HCT116 (cell line): ENCODE measurements at regions not wholly inside any gene's neighbourhood (a gene's known extent, or its start where the extent isn't known, plus 50 kb on each side); places are given as distances from the start of the nearest gene placed in this dataset.

Experiments
- ATF3 ChIP-seq: IDR thresholded peaks from 2 replicates; pipeline ENCODE4 v1.6.1; 2012
- CEBPB ChIP-seq: IDR thresholded peaks from 2 replicates; pipeline ENCODE4 v1.6.1; 2012; ENCODE audit warnings: low read depth
- EZH2phosphoT487 ChIP-seq: fragments of 200-600 bp; IDR thresholded peaks from 2 replicates; pipeline ENCODE4 v1.6.1; 2018; ENCODE audit warnings: antibody characterized with exemption, borderline replicate concordance
- JUND ChIP-seq: IDR thresholded peaks from 2 replicates; pipeline ENCODE4 v1.6.1; 2012
- MAX ChIP-seq: IDR thresholded peaks from 2 replicates; pipeline ENCODE4 v1.6.1; 2012
- POLR2A ChIP-seq: IDR thresholded peaks from 2 replicates; pipeline ENCODE4 v1.7.0; 2011; ENCODE audit warnings: borderline replicate concordance; ENCODE audit not compliant: insufficient read depth, insufficient read length; ENCODE audit errors: extremely low read depth
- POLR2AphosphoS5 ChIP-seq: IDR thresholded peaks from 2 replicates; pipeline ENCODE4 v1.6.1; 2011; ENCODE audit warnings: mild to moderate bottlenecking, low read depth, low read length, moderate library complexity
- YY1 ChIP-seq: IDR thresholded peaks from 2 replicates; pipeline ENCODE4 v1.6.1; 2011; ENCODE audit warnings: low read length, low read depth, moderate library complexity, mild to moderate bottlenecking; ENCODE audit not compliant: insufficient replicate concordance; ENCODE audit errors: extremely low read depth
- TF ChIP-seq, protein P1 (sequence below), 3 experiments: fragments of 200-600 bp in 1 of 3; sonication (generic) in 1 of 3; IDR thresholded peaks in 2 of 3; conservative IDR thresholded peaks in 1 of 3; 2 replicates each; pipeline ENCODE4 v1.5.1; 2012 to 2017; ENCODE audit warnings: low read depth in 2 of 3, low read length in 2 of 3, antibody characterized with exemption in 1 of 3, borderline replicate concordance in 1 of 3, control low read depth in 1 of 3, mild to moderate bottlenecking in 1 of 3, mixed read lengths in 1 of 3, mixed run types in 1 of 3, moderate library complexity in 1 of 3; ENCODE audit not compliant: insufficient read depth in 1 of 3
- TF ChIP-seq, protein P2 (sequence below): IDR thresholded peaks from 2 replicates; pipeline ENCODE4 v1.6.1; 2012; ENCODE audit warnings: low read depth

GRCh38 chr5:158278216-158278925 is 419.4 kb upstream of the CLINT1 start:
- TF ChIP-seq EZH2phosphoT487, result no peak
- TF ChIP-seq, protein P1, sequence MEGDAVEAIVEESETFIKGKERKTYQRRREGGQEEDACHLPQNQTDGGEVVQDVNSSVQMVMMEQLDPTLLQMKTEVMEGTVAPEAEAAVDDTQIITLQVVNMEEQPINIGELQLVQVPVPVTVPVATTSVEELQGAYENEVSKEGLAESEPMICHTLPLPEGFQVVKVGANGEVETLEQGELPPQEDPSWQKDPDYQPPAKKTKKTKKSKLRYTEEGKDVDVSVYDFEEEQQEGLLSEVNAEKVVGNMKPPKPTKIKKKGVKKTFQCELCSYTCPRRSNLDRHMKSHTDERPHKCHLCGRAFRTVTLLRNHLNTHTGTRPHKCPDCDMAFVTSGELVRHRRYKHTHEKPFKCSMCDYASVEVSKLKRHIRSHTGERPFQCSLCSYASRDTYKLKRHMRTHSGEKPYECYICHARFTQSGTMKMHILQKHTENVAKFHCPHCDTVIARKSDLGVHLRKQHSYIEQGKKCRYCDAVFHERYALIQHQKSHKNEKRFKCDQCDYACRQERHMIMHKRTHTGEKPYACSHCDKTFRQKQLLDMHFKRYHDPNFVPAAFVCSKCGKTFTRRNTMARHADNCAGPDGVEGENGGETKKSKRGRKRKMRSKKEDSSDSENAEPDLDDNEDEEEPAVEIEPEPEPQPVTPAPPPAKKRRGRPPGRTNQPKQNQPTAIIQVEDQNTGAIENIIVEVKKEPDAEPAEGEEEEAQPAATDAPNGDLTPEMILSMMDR (IDR thresholded peaks at IDR 0.05 in 2 of 3, conservative IDR thresholded peaks at IDR 0.05 in 1 of 3; ENCODE audit: borderline replicate concordance in 1 of 3, insufficient read depth in 1 of 3, low read depth in 2 of 3, low read length in 2 of 3), result no peak
- TF ChIP-seq POLR2A, result no peak
- TF ChIP-seq POLR2AphosphoS5, result no peak
- no peak for TF ChIP-seq MAX
- no peak for TF ChIP-seq ATF3
- TF ChIP-seq, protein P2, sequence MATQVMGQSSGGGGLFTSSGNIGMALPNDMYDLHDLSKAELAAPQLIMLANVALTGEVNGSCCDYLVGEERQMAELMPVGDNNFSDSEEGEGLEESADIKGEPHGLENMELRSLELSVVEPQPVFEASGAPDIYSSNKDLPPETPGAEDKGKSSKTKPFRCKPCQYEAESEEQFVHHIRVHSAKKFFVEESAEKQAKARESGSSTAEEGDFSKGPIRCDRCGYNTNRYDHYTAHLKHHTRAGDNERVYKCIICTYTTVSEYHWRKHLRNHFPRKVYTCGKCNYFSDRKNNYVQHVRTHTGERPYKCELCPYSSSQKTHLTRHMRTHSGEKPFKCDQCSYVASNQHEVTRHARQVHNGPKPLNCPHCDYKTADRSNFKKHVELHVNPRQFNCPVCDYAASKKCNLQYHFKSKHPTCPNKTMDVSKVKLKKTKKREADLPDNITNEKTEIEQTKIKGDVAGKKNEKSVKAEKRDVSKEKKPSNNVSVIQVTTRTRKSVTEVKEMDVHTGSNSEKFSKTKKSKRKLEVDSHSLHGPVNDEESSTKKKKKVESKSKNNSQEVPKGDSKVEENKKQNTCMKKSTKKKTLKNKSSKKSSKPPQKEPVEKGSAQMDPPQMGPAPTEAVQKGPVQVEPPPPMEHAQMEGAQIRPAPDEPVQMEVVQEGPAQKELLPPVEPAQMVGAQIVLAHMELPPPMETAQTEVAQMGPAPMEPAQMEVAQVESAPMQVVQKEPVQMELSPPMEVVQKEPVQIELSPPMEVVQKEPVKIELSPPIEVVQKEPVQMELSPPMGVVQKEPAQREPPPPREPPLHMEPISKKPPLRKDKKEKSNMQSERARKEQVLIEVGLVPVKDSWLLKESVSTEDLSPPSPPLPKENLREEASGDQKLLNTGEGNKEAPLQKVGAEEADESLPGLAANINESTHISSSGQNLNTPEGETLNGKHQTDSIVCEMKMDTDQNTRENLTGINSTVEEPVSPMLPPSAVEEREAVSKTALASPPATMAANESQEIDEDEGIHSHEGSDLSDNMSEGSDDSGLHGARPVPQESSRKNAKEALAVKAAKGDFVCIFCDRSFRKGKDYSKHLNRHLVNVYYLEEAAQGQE, result no peak
- no peak for TF ChIP-seq JUND
- no peak for TF ChIP-seq YY1
- no peak for TF ChIP-seq CEBPB
